ENCODE measurements at regions not wholly inside any gene's neighbourhood (a gene's known extent, or its start where the extent isn't known, plus 50 kb on each side); places are given as distances from the start of the nearest gene placed in this dataset.

DNA sequence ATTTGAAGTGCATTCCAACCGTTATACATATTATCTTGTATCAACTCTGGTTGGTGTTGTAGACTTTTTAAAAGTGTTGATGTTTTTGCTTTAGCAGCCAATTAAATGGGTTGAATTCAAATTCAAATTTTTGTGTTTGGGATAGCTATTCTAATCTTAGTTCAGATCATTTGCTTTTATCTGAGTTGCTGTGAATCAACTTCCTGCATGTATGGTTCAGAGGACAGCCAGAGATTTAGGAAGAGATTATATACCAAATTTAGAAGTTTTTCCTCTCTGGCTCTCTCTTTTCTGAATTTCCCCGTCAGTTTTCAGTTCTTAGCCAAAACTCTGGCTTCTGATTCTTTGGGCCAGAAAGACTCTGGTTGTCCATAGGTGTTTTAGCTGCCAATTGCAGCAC, 415.5 kb downstream of the NUF2 start:
- no peaks in the 10 kb centered on the region for H3K9me2 ChIP-seq
- TF ChIP-seq GABPA (IDR thresholded peaks at IDR 0.05; ENCODE audit: low read depth) (no peak), NRF1 (IDR thresholded peaks at IDR 0.05; ENCODE audit: low read depth, low read length) (no peak), MEF2A (IDR thresholded peaks at IDR 0.05; ENCODE audit: borderline replicate concordance, low read depth) (no peak), CHD2 (IDR thresholded peaks at IDR 0.05; ENCODE audit: low read length, partially characterized antibody) (no peak), TEAD4 (IDR thresholded peaks at IDR 0.05; ENCODE audit: borderline replicate concordance, insufficient read depth) (no peak), RXRA (IDR thresholded peaks at IDR 0.05; ENCODE audit: borderline replicate concordance, low read depth) (no peak), SIN3A (IDR thresholded peaks at IDR 0.05; ENCODE audit: borderline replicate concordance, low read depth, low read length) (no peak), EZH2phosphoT487 (IDR thresholded peaks at IDR 0.05; ENCODE audit: borderline replicate concordance, low read depth) (no peak)
- TF ChIP-seq, protein P1, sequence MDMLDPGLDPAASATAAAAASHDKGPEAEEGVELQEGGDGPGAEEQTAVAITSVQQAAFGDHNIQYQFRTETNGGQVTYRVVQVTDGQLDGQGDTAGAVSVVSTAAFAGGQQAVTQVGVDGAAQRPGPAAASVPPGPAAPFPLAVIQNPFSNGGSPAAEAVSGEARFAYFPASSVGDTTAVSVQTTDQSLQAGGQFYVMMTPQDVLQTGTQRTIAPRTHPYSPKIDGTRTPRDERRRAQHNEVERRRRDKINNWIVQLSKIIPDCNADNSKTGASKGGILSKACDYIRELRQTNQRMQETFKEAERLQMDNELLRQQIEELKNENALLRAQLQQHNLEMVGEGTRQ (IDR thresholded peaks at IDR 0.05; ENCODE audit: borderline replicate concordance, low read depth, low read length) = no peak
- no peaks in the 10 kb centered on the region for H3F3A ChIP-seq (replicated peaks; ENCODE audit: insufficient read depth)
- 9% methylated on average over 2 of the region's 2 CpGs for WGBS (ENCODE audit: low lambda C conversion rate)
- H3K79me2 ChIP-seq (ENCODE audit: insufficient read depth) = no peaks in the 10 kb centered on the region
- H3K36me3 ChIP-seq (replicated peaks in 1 of 2; ENCODE audit: control insufficient read depth in 1 of 2, insufficient read depth in 2 of 2, low read length in 1 of 2) = no peaks in the 10 kb centered on the region
- H3K4me2 ChIP-seq = no peak overlapping the region
- H2AFZ ChIP-seq (ENCODE audit: low read depth) = no peak overlapping the region
- DNase-seq = no peak
- no peaks in the 10 kb centered on the region for H3K27me3 ChIP-seq (ENCODE audit: insufficient read depth)
- H3K4me3 ChIP-seq (ENCODE audit: low read depth in 2 of 2, low read length in 1 of 2) = no peak overlapping the region
- no peaks in the 10 kb centered on the region; a peak in 1 of 4 replicates for H3K4me1 ChIP-seq (ENCODE audit: control insufficient read depth in 1 of 2, insufficient read depth in 2 of 2, low read depth in 1 of 2, low read length in 1 of 2)
- H3K27ac ChIP-seq (ENCODE audit: low read depth in 2 of 2, low read length in 1 of 2) = no peak overlapping the region
- no peaks in the 10 kb centered on the region for H3K9me3 ChIP-seq
- ChIA-PET CTCF (interaction anchor here (0.8 kb wide), 1 partner anchor 21 kb away, joined by 3 read pairs; no protein-coding TSS in a partner anchor), POLR2A (no interaction called here)
- H4K20me1 ChIP-seq (ENCODE audit: insufficient read depth) = no peaks in the 10 kb centered on the region
- no peak overlapping the region for H3K9ac ChIP-seq

- Histone ChIP-seq H3K79me2 (ENCODE audit: insufficient read depth) (no peaks in the 10 kb centered on the region), H3F3A (replicated peaks; ENCODE audit: insufficient read depth) (no peaks in the 10 kb centered on the region), H4K20me1 (ENCODE audit: insufficient read depth) (no peaks in the 10 kb centered on the region), H3K4me2 (no peak overlapping the region), H3K4me1 (ENCODE audit: control insufficient read depth in 1 of 2, insufficient read depth in 2 of 2, low read depth in 1 of 2, low read length in 1 of 2) (no peaks in the 10 kb centered on the region), H3K9me2 (no peaks in the 10 kb centered on the region), H3K9me3 (no peaks in the 10 kb centered on the region), H3K27ac (ENCODE audit: low read depth in 2 of 2, low read length in 1 of 2) (no peak overlapping the region), H3K36me3 (replicated peaks in 1 of 2; ENCODE audit: control insufficient read depth in 1 of 2, insufficient read depth in 2 of 2, low read length in 1 of 2) (no peaks in the 10 kb centered on the region), H3K27me3 (ENCODE audit: insufficient read depth) (no peaks in the 10 kb centered on the region), H2AFZ (ENCODE audit: low read depth) (no peak overlapping the region), H3K9ac (no peak overlapping the region), H3K4me3 (ENCODE audit: low read depth in 2 of 2, low read length in 1 of 2) (no peak overlapping the region)
- ChIA-PET POLR2A (no interaction called here), CTCF (interaction anchor here (1.2 kb wide), 1 partner anchor 1329 kb away, joined by 3 read pairs; no protein-coding TSS in a partner anchor)
- DNase-seq = no peak
- WGBS (ENCODE audit: low lambda C conversion rate) = 15% methylated on average over 2 of the region's 2 CpGs
- no peak for TF ChIP-seq SIN3A (IDR thresholded peaks at IDR 0.05; ENCODE audit: borderline replicate concordance, low read depth, low read length)
Measured at GRCh38 chr1:163744301-163744887, 422.6 kb downstream of the NUF2 start.

DNA sequence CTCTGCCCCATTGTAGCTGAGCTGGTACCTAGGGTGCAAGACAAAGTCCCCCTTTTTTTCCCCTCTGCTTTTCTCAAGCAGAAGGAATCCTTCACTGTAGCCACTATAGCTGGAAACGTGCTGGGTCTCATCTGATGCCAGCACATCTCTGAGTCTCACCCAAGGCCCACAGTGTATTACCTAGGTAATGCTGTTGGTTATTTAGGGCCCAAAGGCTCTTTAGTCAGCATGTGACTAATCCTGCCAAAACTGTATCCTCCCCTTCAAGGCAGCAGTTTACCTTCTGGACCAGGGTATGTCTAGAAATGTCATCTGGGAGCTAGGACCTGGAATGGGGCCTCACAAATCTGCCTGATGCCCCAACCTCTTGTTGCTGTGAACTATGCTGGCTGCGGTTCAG, 423.4 kb downstream of the NUF2 start:
- Histone ChIP-seq H3K27me3 (ENCODE audit: insufficient read depth) (no peaks in the 10 kb centered on the region), H2AFZ (ENCODE audit: low read depth) (no peak overlapping the region), H3K4me2 (no peak overlapping the region), H3K4me1 (ENCODE audit: control insufficient read depth in 1 of 2, insufficient read depth in 2 of 2, low read depth in 1 of 2, low read length in 1 of 2) (no peaks in the 10 kb centered on the region), H3K36me3 (replicated peaks in 1 of 2; ENCODE audit: control insufficient read depth in 1 of 2, insufficient read depth in 2 of 2, low read length in 1 of 2) (no peaks in the 10 kb centered on the region), H4K20me1 (ENCODE audit: insufficient read depth) (no peaks in the 10 kb centered on the region), H3K9ac (no peak overlapping the region), H3K9me3 (no peaks in the 10 kb centered on the region), H3K9me2 (no peaks in the 10 kb centered on the region), H3K79me2 (ENCODE audit: insufficient read depth) (no peaks in the 10 kb centered on the region), H3K27ac (ENCODE audit: low read depth in 2 of 2, low read length in 1 of 2) (no peak overlapping the region), H3F3A (replicated peaks; ENCODE audit: insufficient read depth) (no peaks in the 10 kb centered on the region), H3K4me3 (ENCODE audit: low read depth in 2 of 2, low read length in 1 of 2) (no peak overlapping the region)
- POLR2A ChIA-PET = no interaction called here
- 0% methylated on average over 1 of the region's 2 CpGs for WGBS (ENCODE audit: low lambda C conversion rate)
- no peak for DNase-seq
- CTCF ChIA-PET = no interaction called here
- TF ChIP-seq RFX5 (IDR thresholded peaks at IDR 0.05; ENCODE audit: low read length) = no peak
- no peak for TF ChIP-seq CHD2 (IDR thresholded peaks at IDR 0.05; ENCODE audit: low read length, partially characterized antibody)

Data from SK-N-SH (cell line).